ENCODE measurements at regions not wholly inside any gene's neighbourhood (a gene's known extent, or its start where the extent isn't known, plus 50 kb on each side); places are given as distances from the start of the nearest gene placed in this dataset.

DNA sequence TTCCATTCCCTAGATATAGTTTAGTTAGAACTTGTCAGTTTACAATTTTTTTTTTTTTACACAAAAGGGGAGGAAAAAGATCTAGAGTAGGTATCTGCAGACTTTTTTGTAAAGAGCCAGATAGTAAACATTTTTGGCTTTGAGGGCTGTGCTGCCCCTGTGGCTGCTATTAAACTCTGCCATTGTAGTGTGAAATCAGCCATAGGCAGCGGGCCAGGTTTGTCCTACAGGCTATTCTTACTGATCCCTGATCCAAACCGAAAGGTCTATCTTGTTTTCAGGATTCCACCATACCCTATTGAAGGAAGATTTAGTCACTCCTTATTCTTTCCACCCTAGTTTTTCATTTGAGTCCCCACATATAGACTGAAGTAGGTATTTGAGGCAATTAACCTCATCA lies 203.4 kb downstream of the RND3 start:
- Histone ChIP-seq H3K27ac (ENCODE audit: low read length) (no peak overlapping the region), H3K4me3 (ENCODE audit: low read depth in 2 of 2, low read length in 2 of 2) (no peak overlapping the region), H3K27me3 (ENCODE audit: control insufficient read depth, insufficient read depth, low read length) (no peaks in the 10 kb centered on the region), H3K4me1 (ENCODE audit: control insufficient read depth, insufficient read depth, low read length) (no peaks in the 10 kb centered on the region), H3K36me3 (ENCODE audit: control insufficient read depth, insufficient read depth, low read length) (no peaks in the 10 kb centered on the region), H3K9me3 (ENCODE audit: control insufficient read depth, insufficient read depth, low read depth, low read length) (no peaks in the 10 kb centered on the region)
- ATAC-seq (no peak), DNase-seq (ENCODE audit: low read depth, low spot score) (no peak)
- TF ChIP-seq REST (IDR thresholded peaks at IDR 0.05; ENCODE audit: insufficient read depth in 1 of 2, low read depth in 2 of 2, low read length in 1 of 2) (no peak), CTCF (IDR thresholded peaks at IDR 0.05) (no peak), TCF7L2 (IDR thresholded peaks at IDR 0.05; ENCODE audit: low read depth, low read length) (no peak), POLR2AphosphoS5 (IDR thresholded peaks at IDR 0.05; ENCODE audit: low read depth, low read length) (no peak)
- ChIA-PET CTCF (no interaction called here), POLR2A (no interaction called here)
- intact Hi-C loops (cut with micrococcal nuclease; ENCODE audit: unreplicated experiment) (no loop called here), in situ Hi-C loops (cut with HindIII; ENCODE audit: low pct_unique_long_range_greater_than_20kb, low sequenced_read_pairs) (no loop called here)
- no TSS peak for BruUV-seq (replicated peaks)

DNA sequence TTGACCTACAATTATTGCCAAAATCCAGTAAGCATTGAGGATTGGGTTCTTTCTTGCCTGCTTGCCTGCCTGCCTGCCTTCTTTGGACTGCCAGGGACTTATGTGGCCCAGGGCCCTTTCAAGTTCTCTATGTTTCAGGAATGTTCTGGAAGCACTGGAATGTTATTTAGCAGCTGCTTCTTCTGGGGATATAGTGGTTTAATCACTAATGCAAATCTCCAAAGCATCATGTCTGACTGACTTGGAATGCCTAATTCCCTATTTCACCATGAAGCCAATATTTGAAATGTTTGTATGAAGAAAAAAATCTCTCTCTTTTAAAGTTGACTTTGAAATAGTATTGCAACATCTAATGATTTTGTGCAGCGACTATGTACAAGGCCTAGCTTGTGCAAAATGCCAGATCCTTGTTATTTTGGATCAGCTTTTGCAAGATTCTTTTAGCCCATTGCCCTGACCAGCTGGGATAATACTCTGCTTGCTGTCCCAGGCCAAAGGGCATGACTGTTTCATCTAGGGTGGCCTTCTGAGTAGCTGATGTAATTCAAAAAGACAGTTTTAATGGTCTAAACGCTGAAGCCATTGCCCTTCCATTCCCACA lies 204.6 kb downstream of the RND3 start:
- no TSS peak for BruUV-seq (replicated peaks)
- in situ Hi-C loops (cut with HindIII; ENCODE audit: low pct_unique_long_range_greater_than_20kb, low sequenced_read_pairs): no loop called here
- ATAC-seq: no peak

More for the DNA sequence above, 204.6 kb downstream of the RND3 start:
- ChIA-PET CTCF (no interaction called here), POLR2A (no interaction called here)
- Histone ChIP-seq H3K27me3 (ENCODE audit: control insufficient read depth, insufficient read depth, low read length) (no peaks in the 10 kb centered on the region), H3K27ac (ENCODE audit: low read length) (no peak overlapping the region), H3K9me3 (ENCODE audit: control insufficient read depth, insufficient read depth, low read depth, low read length) (no peaks in the 10 kb centered on the region), H3K4me3 (ENCODE audit: low read depth in 2 of 2, low read length in 2 of 2) (no peak overlapping the region), H3K36me3 (ENCODE audit: control insufficient read depth, insufficient read depth, low read length) (no peaks in the 10 kb centered on the region), H3K4me1 (ENCODE audit: control insufficient read depth, insufficient read depth, low read length) (no peaks in the 10 kb centered on the region)
- intact Hi-C loops (cut with micrococcal nuclease; ENCODE audit: unreplicated experiment): no loop called here
- no peak for DNase-seq (ENCODE audit: low read depth, low spot score)
- no peak for TF ChIP-seq CTCF (IDR thresholded peaks at IDR 0.05)
- no peak for TF ChIP-seq REST (IDR thresholded peaks at IDR 0.05; ENCODE audit: insufficient read depth in 1 of 2, low read depth in 2 of 2, low read length in 1 of 2)
- TF ChIP-seq TCF7L2 (IDR thresholded peaks at IDR 0.05; ENCODE audit: low read depth, low read length): no peak
